Peyer's patch (tissue), 4 donors: ENCODE measurements at regions not wholly inside any gene's neighbourhood (a gene's known extent, or its start where the extent isn't known, plus 50 kb on each side); places are given as distances from the start of the nearest gene placed in this dataset.
"Not testable (repeated sequence)": the region's sequence is repeated elsewhere in the genome, so short reads cannot be mapped to it uniquely, and the experiment has no call there.

ENCODE experiments used
- DNase-seq, 3 donors: peaks; one replicate each; pipeline ENCODE4 v3.0.0-alpha.2; 2017 to 2019
- H3K27ac ChIP-seq, 4 donors: fragments of 200-600 bp; sonication (generic); one replicate each; pipeline ENCODE4 v1.5.1; 2016 to 2019
- H3K27me3 ChIP-seq, 2 donors: fragments of 200-600 bp; sonication (generic); one replicate each; pipeline ENCODE4 v1.5.1; 2019
- H3K36me3 ChIP-seq, 3 donors: fragments of 200-600 bp; sonication (generic); one replicate each; pipeline ENCODE4 v1.5.1; 2016 to 2019
- H3K4me1 ChIP-seq, 4 donors: fragments of 200-600 bp; sonication (generic); one replicate each; pipeline ENCODE4 v1.5.1; 2016 to 2019
- H3K4me3 ChIP-seq, 4 donors: fragments of 200-600 bp; sonication (generic); 1 replicate in 3 of 4; 2 replicates in 1 of 4; pipeline ENCODE4 v1.5.1; 2016 to 2019; ENCODE audit warnings: mild to moderate bottlenecking in 1 of 4
- H3K9me3 ChIP-seq, 4 donors: fragments of 200-600 bp; sonication (generic); one replicate each; pipeline ENCODE4 v1.5.1; 2016 to 2019; ENCODE audit warnings: mild to moderate bottlenecking in 1 of 4
- CTCF ChIP-seq, 6 experiments: fragments of 450-650 bp in 4 of 6; fragments of 200-600 bp in 2 of 6; sonication (generic) in 1 of 6; IDR thresholded peaks; one replicate each; pipeline ENCODE4 v1.5.1; 2017 to 2019; ENCODE audit warnings: antibody characterized with exemption in 6 of 6, mild to moderate bottlenecking in 3 of 6, moderate library complexity in 1 of 6
- POLR2A ChIP-seq, 2 donors: fragments of 450-650 bp; IDR thresholded peaks; one replicate each; pipeline ENCODE4 v1.5.1; 2017; ENCODE audit warnings: antibody characterized with exemption in 2 of 2, mild to moderate bottlenecking in 2 of 2, moderate library complexity in 2 of 2

DNA sequence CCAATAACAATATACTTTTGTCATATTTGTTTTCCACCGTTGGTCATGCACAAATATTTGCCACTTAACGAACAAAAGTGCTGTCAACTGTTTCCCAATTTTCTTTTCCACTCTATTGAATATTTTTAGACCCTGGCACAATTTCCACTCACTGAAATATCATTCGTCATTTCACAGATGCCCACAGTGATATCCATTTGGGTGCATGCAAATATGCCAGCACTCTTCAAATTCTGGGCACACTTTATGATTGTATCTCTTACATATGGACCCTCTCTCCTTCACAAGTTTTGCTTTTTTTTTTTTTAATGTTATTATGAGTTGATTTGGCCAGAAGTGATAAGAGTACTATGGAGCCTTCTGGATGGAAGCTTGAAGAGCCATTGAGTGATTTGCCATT, 1557.3 kb upstream of the FLRT2 start:
- Histone ChIP-seq H3K9me3 (no peaks in the 10 kb centered on the region), H3K4me1 (no peaks in the 10 kb centered on the region), H3K4me3 (no peak overlapping the region), H3K27me3 (no peaks in the 10 kb centered on the region), H3K36me3 (no peaks in the 10 kb centered on the region), H3K27ac (no peak overlapping the region)
- TF ChIP-seq POLR2A (IDR thresholded peaks at IDR 0.05) (no peak), CTCF (IDR thresholded peaks at IDR 0.05) (no peak)
- no peak for DNase-seq

- no peaks in the 10 kb centered on the region for H3K4me1 ChIP-seq
- no peaks in the 10 kb centered on the region for H3K9me3 ChIP-seq
- no peaks in the 10 kb centered on the region for H3K36me3 ChIP-seq
- H3K4me3 ChIP-seq: no peak overlapping the region
- TF ChIP-seq POLR2A (IDR thresholded peaks at IDR 0.05) (no peak), CTCF (IDR thresholded peaks at IDR 0.05) (no peak)
- H3K27me3 ChIP-seq: no peaks in the 10 kb centered on the region
- no peak for DNase-seq
- H3K27ac ChIP-seq: no peak overlapping the region
These were observed 1555.2 kb upstream of the FLRT2 start for GRCh38 chr14:83974647-83975163.

- Histone ChIP-seq H3K36me3 (no peaks in the 10 kb centered on the region), H3K4me3 (no peak overlapping the region), H3K27ac (no peak overlapping the region), H3K9me3 (no peaks in the 10 kb centered on the region), H3K4me1 (no peaks in the 10 kb centered on the region), H3K27me3 (no peaks in the 10 kb centered on the region)
- DNase-seq: no peak
- no peak for TF ChIP-seq POLR2A (IDR thresholded peaks at IDR 0.05)
- no peak for TF ChIP-seq CTCF (IDR thresholded peaks at IDR 0.05)
These were observed 1554.5 kb upstream of the FLRT2 start for GRCh38 chr14:83975435-83975834.

DNA sequence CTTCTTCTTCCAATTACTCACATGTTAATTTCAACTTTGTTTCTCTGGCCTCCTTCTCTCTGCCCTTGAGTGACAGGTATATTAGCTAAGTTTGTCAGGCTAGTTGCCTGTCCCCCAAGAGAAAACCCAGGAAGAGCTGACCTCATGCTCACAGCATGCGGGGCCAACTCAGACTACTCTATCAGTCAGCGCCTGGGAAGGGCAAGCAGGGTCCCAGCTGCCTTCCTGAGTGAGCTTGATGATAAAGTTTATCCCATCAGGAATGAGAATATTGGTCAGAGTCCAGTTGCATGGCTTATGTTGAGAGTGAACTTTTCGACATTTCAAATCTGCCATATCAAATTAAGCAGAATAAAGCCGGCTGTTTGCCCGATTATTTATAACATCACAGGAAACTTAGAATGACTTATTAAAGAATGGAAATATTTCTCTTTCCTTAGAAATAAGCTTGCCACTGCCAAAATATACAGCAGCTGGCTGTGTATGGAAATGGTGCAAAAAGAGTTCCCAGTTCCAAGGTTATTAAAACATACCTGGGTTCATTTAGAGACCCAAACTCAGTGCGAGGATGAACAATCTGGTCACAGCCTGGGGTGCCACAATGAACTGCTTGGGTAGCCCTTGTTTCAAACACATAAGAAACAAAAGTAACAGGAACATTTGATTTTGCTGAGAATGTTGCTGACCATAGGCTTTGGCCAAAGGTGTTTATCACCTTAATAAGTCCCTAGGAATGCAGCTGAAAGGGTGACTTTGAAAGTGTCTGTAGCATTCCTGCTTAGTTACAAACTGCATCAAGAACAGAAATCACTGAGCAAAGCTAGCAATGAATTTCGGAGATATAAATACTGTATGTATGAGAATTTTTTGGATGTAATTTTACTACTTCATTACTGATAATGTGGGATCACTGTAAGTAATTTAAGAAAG, 1553.8 kb upstream of the FLRT2 start:
- Histone ChIP-seq H3K27me3 (no peaks in the 10 kb centered on the region), H3K36me3 (no peaks in the 10 kb centered on the region), H3K4me3 (no peak overlapping the region), H3K4me1 (no peaks in the 10 kb centered on the region), H3K9me3 (no peaks in the 10 kb centered on the region), H3K27ac (no peak overlapping the region)
- DNase-seq: no peak
- no peak for TF ChIP-seq CTCF (IDR thresholded peaks at IDR 0.05)
- TF ChIP-seq POLR2A (IDR thresholded peaks at IDR 0.05): no peak

GRCh38 chr14:83977583-83977982, 1552.4 kb upstream of the FLRT2 start:
- Histone ChIP-seq H3K27me3 (no peaks in the 10 kb centered on the region), H3K4me1 (no peaks in the 10 kb centered on the region), H3K4me3 (no peak overlapping the region), H3K36me3 (no peaks in the 10 kb centered on the region), H3K27ac (no peak overlapping the region), H3K9me3 (no peaks in the 10 kb centered on the region)
- DNase-seq: no peak
- TF ChIP-seq CTCF (IDR thresholded peaks at IDR 0.05) (no peak), POLR2A (IDR thresholded peaks at IDR 0.05) (no peak)

DNA sequence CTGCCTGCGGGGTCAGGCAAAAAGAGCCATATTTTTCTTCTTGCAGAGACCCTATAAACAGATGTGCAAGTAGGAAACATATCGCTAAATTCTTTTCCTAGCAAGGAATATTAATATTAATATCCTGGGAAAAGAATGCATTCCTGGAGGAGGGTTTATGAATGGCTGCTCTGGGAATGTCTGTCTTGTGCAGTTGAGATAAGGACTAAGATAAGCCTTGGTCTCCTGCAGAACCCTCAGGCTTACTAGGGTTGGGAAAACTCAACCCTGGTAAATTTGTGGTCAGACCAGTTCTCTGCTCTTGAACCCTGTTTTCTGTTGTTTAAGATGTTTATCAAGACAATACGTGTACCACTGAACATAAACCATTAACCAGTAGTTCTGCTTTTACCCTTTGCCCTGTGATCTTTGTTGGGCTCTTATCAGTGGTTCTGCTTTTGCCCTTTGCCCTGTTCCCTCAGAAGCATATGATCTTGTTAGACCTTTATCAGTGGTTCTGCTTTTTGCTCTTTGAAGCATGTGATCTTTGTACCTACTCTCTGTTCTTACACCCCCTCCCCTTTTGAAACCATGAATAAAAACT, 1548.2 kb upstream of the FLRT2 start:
- not testable (repeated sequence) for H3K27me3 ChIP-seq, H3K4me1 ChIP-seq, DNase-seq, H3K9me3 ChIP-seq, H3K27ac ChIP-seq, H3K4me3 ChIP-seq, H3K36me3 ChIP-seq
